MM.1S (cell line): ENCODE measurements at regions not wholly inside any gene's neighbourhood (a gene's known extent, or its start where the extent isn't known, plus 50 kb on each side); places are given as distances from the start of the nearest gene placed in this dataset.

Experiments used
- DNase-seq: peaks from one replicate; pipeline ENCODE4 v3.0.0-alpha.2; 2015
- H2AFZ ChIP-seq: fragments of 300-600 bp; sonication (generic); 2 replicates; pipeline ENCODE4 v1.6.0; 2016; ENCODE audit warnings: antibody characterized with exemption, low read length
- H3F3A ChIP-seq: fragments of 300-600 bp; sonication (generic); 2 replicates; pipeline ENCODE4 v1.6.1; 2016; ENCODE audit warnings: mild to moderate bottlenecking, antibody characterized with exemption, low read length, moderate library complexity, mixed read lengths; ENCODE audit not compliant: insufficient read depth
- H3K27ac ChIP-seq: fragments of 300-600 bp; sonication (generic); 2 replicates; pipeline ENCODE4 v1.5.1; 2016; ENCODE audit warnings: mild to moderate bottlenecking, low read length
- H3K27me3 ChIP-seq: fragments of 300-600 bp; sonication (generic); replicated peaks from 2 replicates; pipeline ENCODE4 v1.6.0; 2016; ENCODE audit warnings: low read length; ENCODE audit not compliant: insufficient read depth
- H3K36me3 ChIP-seq: fragments of 300-600 bp; sonication (generic); replicated peaks from 2 replicates; pipeline ENCODE4 v1.6.1; 2016; ENCODE audit warnings: mild to moderate bottlenecking, low read length, mixed read lengths; ENCODE audit not compliant: insufficient read depth
- H3K4me1 ChIP-seq: fragments of 300-600 bp; sonication (generic); 2 replicates; pipeline ENCODE4 v1.6.1; 2016; ENCODE audit warnings: low read length, mixed read lengths
- H3K4me2 ChIP-seq: fragments of 300-600 bp; sonication (generic); 2 replicates; pipeline ENCODE4 v1.6.0; 2016; ENCODE audit warnings: low read depth, low read length
- H3K4me3 ChIP-seq: fragments of 300-600 bp; sonication (generic); 2 replicates; pipeline ENCODE4 v1.5.1; 2016; ENCODE audit warnings: low read length, mixed read lengths
- H3K79me2 ChIP-seq: fragments of 300-600 bp; sonication (generic); 2 replicates; pipeline ENCODE4 v1.6.1; 2016; ENCODE audit warnings: mixed run types, low read length, mixed read lengths
- H3K9ac ChIP-seq: fragments of 300-600 bp; sonication (generic); 2 replicates; pipeline ENCODE4 v1.6.1; 2016; ENCODE audit warnings: low read length, mixed read lengths
- H3K9me2 ChIP-seq: fragments of 300-600 bp; sonication (generic); replicated peaks from 2 replicates; pipeline ENCODE4 v1.6.1; 2016; ENCODE audit warnings: mild to moderate bottlenecking, low read length, mixed read lengths; ENCODE audit not compliant: insufficient read depth
- H3K9me3 ChIP-seq: fragments of 300-600 bp; sonication (generic); replicated peaks from 2 replicates; pipeline ENCODE4 v1.6.1; 2016; ENCODE audit warnings: mild to moderate bottlenecking, low read length, mixed read lengths; ENCODE audit not compliant: insufficient read depth
- H4K20me1 ChIP-seq: fragments of 300-600 bp; sonication (generic); 2 replicates; pipeline ENCODE4 v1.6.1; 2016; ENCODE audit warnings: mild to moderate bottlenecking, low read length, moderate library complexity, mixed read lengths; ENCODE audit not compliant: insufficient read depth
- EZH2 ChIP-seq: fragments of 300-600 bp; sonication (generic); optimal IDR thresholded peaks from 2 replicates; pipeline ENCODE3; 2017; ENCODE audit warnings: low read depth, mild to moderate bottlenecking, antibody characterized with exemption, low read length, mixed read lengths
- EZH2phosphoT487 ChIP-seq: fragments of 300-600 bp; sonication (generic); IDR thresholded peaks from 2 replicates; pipeline ENCODE4 v1.6.1; 2018; ENCODE audit warnings: antibody characterized with exemption, low read length
- TF ChIP-seq, protein P1 (sequence below): fragments of 300-600 bp; sonication (generic); IDR thresholded peaks from 2 replicates; pipeline ENCODE4 v1.5.1; 2016; ENCODE audit warnings: antibody characterized with exemption, low read length, mixed read lengths

DNA sequence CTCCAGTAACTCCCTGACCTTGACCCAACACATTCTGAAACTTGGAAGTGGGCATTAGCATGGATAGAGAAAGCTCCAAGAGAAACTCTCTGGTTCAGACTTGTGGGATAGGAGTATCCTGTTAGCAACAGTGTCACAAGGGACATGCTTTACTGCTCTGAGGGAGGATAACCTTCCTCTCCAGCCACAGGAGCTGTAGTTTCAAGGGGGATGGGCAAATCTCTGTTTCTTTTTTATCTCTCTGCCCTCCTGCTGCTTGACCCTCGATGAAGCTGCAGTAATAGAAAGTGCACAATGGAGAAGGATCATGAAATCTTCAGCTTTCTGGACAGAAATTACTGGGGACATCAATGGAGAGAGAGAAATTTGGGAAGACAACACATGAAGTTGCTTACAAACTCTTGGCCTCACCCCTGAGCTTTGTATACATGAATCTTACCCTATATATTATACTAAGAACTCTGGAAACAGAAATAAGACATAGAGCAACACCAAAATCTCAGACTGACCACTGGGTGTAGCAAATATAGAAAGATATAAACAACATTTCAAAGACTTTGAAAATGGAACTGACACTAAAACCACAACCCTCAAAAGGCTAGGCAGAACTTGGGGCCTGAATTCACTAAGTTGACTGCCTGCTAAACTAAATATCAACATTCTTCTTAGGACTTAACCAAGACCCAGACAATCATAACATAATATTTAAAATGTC is 471.0 kb upstream of the MEF2C start:
- H3K79me2 ChIP-seq = no peaks in the 10 kb centered on the region
- H3K9me3 ChIP-seq = no peaks in the 10 kb centered on the region
- DNase-seq = peak; percentile 79
- H3K9me2 ChIP-seq = no peaks in the 10 kb centered on the region
- H3K27ac ChIP-seq = peak overlapping the region; percentile 81
- H3K4me3 ChIP-seq = peak overlapping the region; percentile 16
- H3F3A ChIP-seq = peaks cover 23% of the 10 kb centered on the region
- H3K27me3 ChIP-seq = no peaks in the 10 kb centered on the region
- peaks cover 39% of the 10 kb centered on the region for H3K4me1 ChIP-seq
- peak overlapping the region; percentile 67 for H3K4me2 ChIP-seq
- peak overlapping the region; percentile 21; the same call in 1 of the 2 replicates for H3K9ac ChIP-seq
- H2AFZ ChIP-seq = peak overlapping the region; percentile 42
- TF ChIP-seq EZH2 = no peak
- TF ChIP-seq, protein P1, sequence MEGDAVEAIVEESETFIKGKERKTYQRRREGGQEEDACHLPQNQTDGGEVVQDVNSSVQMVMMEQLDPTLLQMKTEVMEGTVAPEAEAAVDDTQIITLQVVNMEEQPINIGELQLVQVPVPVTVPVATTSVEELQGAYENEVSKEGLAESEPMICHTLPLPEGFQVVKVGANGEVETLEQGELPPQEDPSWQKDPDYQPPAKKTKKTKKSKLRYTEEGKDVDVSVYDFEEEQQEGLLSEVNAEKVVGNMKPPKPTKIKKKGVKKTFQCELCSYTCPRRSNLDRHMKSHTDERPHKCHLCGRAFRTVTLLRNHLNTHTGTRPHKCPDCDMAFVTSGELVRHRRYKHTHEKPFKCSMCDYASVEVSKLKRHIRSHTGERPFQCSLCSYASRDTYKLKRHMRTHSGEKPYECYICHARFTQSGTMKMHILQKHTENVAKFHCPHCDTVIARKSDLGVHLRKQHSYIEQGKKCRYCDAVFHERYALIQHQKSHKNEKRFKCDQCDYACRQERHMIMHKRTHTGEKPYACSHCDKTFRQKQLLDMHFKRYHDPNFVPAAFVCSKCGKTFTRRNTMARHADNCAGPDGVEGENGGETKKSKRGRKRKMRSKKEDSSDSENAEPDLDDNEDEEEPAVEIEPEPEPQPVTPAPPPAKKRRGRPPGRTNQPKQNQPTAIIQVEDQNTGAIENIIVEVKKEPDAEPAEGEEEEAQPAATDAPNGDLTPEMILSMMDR = 0 out of 2 replicates have a peak, but pooled peaks have one; percentile 7
- H3K36me3 ChIP-seq = no peaks in the 10 kb centered on the region
- no peaks in the 10 kb centered on the region for H4K20me1 ChIP-seq

DNA sequence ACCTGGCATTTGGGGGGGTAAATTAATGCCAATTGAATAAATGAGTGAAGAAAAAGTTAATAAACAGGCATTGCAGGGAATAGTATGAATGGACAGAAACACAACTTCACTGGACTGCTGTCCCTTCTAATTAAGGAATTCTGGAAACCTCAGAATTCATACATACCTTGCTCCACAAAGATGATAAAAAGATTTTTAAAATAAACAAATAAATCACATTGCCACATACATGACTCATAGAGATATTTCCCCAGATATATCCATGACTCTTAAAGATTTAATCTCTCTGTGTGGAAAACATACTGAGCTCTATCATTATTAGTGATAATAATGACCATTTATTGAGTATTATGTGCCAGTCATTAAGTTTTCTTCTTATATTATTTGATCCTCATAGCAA is 469.0 kb upstream of the MEF2C start:
- H3K4me2 ChIP-seq = no peak overlapping the region
- no peak for DNase-seq
- H3F3A ChIP-seq = peaks cover 23% of the 10 kb centered on the region
- no peak overlapping the region for H3K9ac ChIP-seq
- H2AFZ ChIP-seq = no peak overlapping the region
- H3K9me2 ChIP-seq = no peaks in the 10 kb centered on the region
- no peaks in the 10 kb centered on the region for H3K27me3 ChIP-seq
- no peaks in the 10 kb centered on the region for H3K79me2 ChIP-seq
- H3K27ac ChIP-seq = no peak overlapping the region
- peaks cover 39% of the 10 kb centered on the region for H3K4me1 ChIP-seq
- H3K36me3 ChIP-seq = no peaks in the 10 kb centered on the region
- TF ChIP-seq EZH2 (no peak), EZH2phosphoT487 (no peak)
- TF ChIP-seq, protein P1 = no peak
- no peaks in the 10 kb centered on the region for H4K20me1 ChIP-seq
- no peak overlapping the region for H3K4me3 ChIP-seq
- no peaks in the 10 kb centered on the region for H3K9me3 ChIP-seq

DNA sequence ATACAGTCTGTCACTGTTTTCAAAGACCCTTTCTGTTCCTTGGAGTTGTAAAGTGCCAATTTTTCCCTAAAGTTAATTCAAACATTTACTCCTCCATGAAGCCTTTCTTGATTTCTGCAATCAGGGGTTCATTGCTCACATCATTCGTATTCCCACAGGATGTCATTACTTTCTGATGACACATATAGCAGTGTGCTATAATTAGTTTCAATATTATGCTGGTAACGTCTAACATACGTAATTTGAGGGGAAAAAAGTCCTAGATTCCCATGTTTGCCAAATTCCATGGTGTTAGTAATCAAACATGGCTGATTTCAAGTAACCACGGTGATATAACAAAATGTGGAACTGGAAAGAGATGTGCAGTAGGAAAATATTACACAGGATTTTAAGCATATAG is 468.2 kb upstream of the MEF2C start:
- Histone ChIP-seq H3K4me3 (no peak overlapping the region), H2AFZ (no peak overlapping the region), H3K4me1 (peaks cover 36% of the 10 kb centered on the region), H3K9me3 (no peaks in the 10 kb centered on the region), H3F3A (peaks cover 23% of the 10 kb centered on the region), H3K9me2 (no peaks in the 10 kb centered on the region), H3K79me2 (no peaks in the 10 kb centered on the region), H4K20me1 (no peaks in the 10 kb centered on the region), H3K4me2 (no peak overlapping the region), H3K36me3 (no peaks in the 10 kb centered on the region), H3K27ac (no peak overlapping the region), H3K27me3 (no peaks in the 10 kb centered on the region), H3K9ac (no peak overlapping the region)
- TF ChIP-seq, protein P1 = no peak
- TF ChIP-seq EZH2phosphoT487 (no peak), EZH2 (no peak)
- no peak for DNase-seq
